ENCODE measurements at regions not wholly inside any gene's neighbourhood (a gene's known extent, or its start where the extent isn't known, plus 50 kb on each side); places are given as distances from the start of the nearest gene placed in this dataset.

- no peak for DNase-seq (ENCODE audit: low read depth)
- no peak overlapping the region for H3K4me3 ChIP-seq (ENCODE audit: low read length)
- TF ChIP-seq CTCF (IDR thresholded peaks at IDR 0.05; ENCODE audit: insufficient read depth, low read depth, low read length, missing control alignments), result no peak
Observed at GRCh38 chr4:156545003-156545785, 426.4 kb downstream of the PDGFC start.

- no peak for DNase-seq (ENCODE audit: low read depth)
- TF ChIP-seq CTCF (IDR thresholded peaks at IDR 0.05; ENCODE audit: insufficient read depth, low read depth, low read length, missing control alignments), result no peak
- no peak overlapping the region for H3K4me3 ChIP-seq (ENCODE audit: low read length)
Observed at GRCh38 chr4:156539376-156539775, 432.2 kb downstream of the PDGFC start.

GRCh38 chr4:156538651-156539257 lies 432.8 kb downstream of the PDGFC start:
- no peak for TF ChIP-seq CTCF (IDR thresholded peaks at IDR 0.05; ENCODE audit: insufficient read depth, low read depth, low read length, missing control alignments)
- no peak overlapping the region for H3K4me3 ChIP-seq (ENCODE audit: low read length)
- peak; percentile 57 for DNase-seq (ENCODE audit: low read depth)

GRCh38 chr4:156538210-156538609 lies 433.4 kb downstream of the PDGFC start:
- no peak for DNase-seq (ENCODE audit: low read depth)
- TF ChIP-seq CTCF (IDR thresholded peaks at IDR 0.05; ENCODE audit: insufficient read depth, low read depth, low read length, missing control alignments), result no peak
- H3K4me3 ChIP-seq (ENCODE audit: low read length), result no peak overlapping the region

GRCh38 chr4:156537286-156537685 lies 434.3 kb downstream of the PDGFC start:
- no peak overlapping the region for H3K4me3 ChIP-seq (ENCODE audit: low read length)
- DNase-seq (ENCODE audit: low read depth), result no peak
- no peak for TF ChIP-seq CTCF (IDR thresholded peaks at IDR 0.05; ENCODE audit: insufficient read depth, low read depth, low read length, missing control alignments)

GRCh38 chr4:156536661-156537060 lies 434.9 kb downstream of the PDGFC start:
- no peak overlapping the region for H3K4me3 ChIP-seq (ENCODE audit: low read length)
- peak; percentile 91 for DNase-seq (ENCODE audit: low read depth)
- no peak for TF ChIP-seq CTCF (IDR thresholded peaks at IDR 0.05; ENCODE audit: insufficient read depth, low read depth, low read length, missing control alignments)

All from epithelial cell of esophagus (primary cell).